Fibroblast of lung (primary cell): ENCODE measurements at regions not wholly inside any gene's neighbourhood (a gene's known extent, or its start where the extent isn't known, plus 50 kb on each side); places are given as distances from the start of the nearest gene placed in this dataset.

Source experiments
- CTCF ChIP-seq, 2 donors: IDR thresholded peaks in 1 of 2; conservative IDR thresholded peaks in 1 of 2; 1 replicate in 1 of 2; 2 replicates in 1 of 2; pipeline ENCODE4 v1.5.1; 2011 to 2012; ENCODE audit warnings: low read length in 2 of 2, control low read depth in 1 of 2, inconsistent platforms in 1 of 2, low read depth in 1 of 2, mild to moderate bottlenecking in 1 of 2
- EZH2 ChIP-seq: IDR thresholded peaks from 2 replicates; pipeline ENCODE4 v1.5.1; 2012; ENCODE audit warnings: low read length, control low read depth, mild to moderate bottlenecking; ENCODE audit errors: missing control alignments

GRCh38 chr6:131377112-131377705 is 195.8 kb upstream of the ARG1 start:
- TF ChIP-seq CTCF (conservative IDR thresholded peaks at IDR 0.05 in 1 of 2, IDR thresholded peaks at IDR 0.05 in 1 of 2; ENCODE audit: low read depth in 1 of 2, low read length in 2 of 2) (no peak), EZH2 (no peak)
